ENCODE measurements at regions not wholly inside any gene's neighbourhood (a gene's known extent, or its start where the extent isn't known, plus 50 kb on each side); places are given as distances from the start of the nearest gene placed in this dataset.

GRCh38 chr3:88918841-88919240 is 188.6 kb upstream of the EPHA3 start:
- TF ChIP-seq EP300 (IDR thresholded peaks at IDR 0.05) (no peak), CTCF (IDR thresholded peaks at IDR 0.05) (no peak), POLR2A (IDR thresholded peaks at IDR 0.05) (no peak)

Data from stomach (tissue), 4 donors.